Adrenal gland (tissue), 5 donors: ENCODE measurements at regions not wholly inside any gene's neighbourhood (a gene's known extent, or its start where the extent isn't known, plus 50 kb on each side); places are given as distances from the start of the nearest gene placed in this dataset.

Experiments used
- POLR2A ChIP-seq, 2 donors: fragments of 450-650 bp; IDR thresholded peaks; one replicate each; pipeline ENCODE4 v1.6.1; 2017; ENCODE audit warnings: antibody characterized with exemption in 2 of 2, mild to moderate bottlenecking in 2 of 2, moderate library complexity in 1 of 2
- TF ChIP-seq, protein P1 (sequence below), 6 experiments: fragments of 450-650 bp in 4 of 6; fragments of 200-600 bp in 2 of 6; sonication (generic) in 1 of 6; IDR thresholded peaks; 1 replicate in 5 of 6; 2 replicates in 1 of 6; pipeline versions ENCODE4 v1.5.1 to v1.8.0; 2016 to 2021; ENCODE audit warnings: antibody characterized with exemption in 6 of 6, mild to moderate bottlenecking in 2 of 6, moderate library complexity in 1 of 6
- donor health status: DM: no; HTN: no; CAD: no.

DNA sequence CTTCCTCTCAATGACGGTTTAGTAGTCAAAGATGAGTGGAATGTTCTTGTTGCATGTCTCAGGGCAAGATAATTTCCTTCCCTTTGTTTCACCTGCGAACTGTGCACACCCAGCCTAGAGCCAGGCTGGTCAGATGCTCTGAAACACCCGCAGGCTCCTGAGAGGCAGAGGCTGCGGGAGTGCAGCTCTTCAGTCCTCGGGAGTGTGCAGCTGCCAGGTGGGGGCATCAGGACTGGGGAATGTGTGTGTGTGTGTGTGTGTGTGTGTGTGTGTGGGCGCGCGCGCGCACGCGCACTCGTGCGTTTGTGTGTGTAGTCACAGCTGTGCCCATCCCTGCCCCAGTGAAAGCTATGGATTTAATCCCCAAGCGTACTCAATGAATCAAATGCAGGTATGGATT, 136.2 kb upstream of the NTM start:
- TF ChIP-seq POLR2A (IDR thresholded peaks at IDR 0.05), result no peak
- TF ChIP-seq, protein P1, sequence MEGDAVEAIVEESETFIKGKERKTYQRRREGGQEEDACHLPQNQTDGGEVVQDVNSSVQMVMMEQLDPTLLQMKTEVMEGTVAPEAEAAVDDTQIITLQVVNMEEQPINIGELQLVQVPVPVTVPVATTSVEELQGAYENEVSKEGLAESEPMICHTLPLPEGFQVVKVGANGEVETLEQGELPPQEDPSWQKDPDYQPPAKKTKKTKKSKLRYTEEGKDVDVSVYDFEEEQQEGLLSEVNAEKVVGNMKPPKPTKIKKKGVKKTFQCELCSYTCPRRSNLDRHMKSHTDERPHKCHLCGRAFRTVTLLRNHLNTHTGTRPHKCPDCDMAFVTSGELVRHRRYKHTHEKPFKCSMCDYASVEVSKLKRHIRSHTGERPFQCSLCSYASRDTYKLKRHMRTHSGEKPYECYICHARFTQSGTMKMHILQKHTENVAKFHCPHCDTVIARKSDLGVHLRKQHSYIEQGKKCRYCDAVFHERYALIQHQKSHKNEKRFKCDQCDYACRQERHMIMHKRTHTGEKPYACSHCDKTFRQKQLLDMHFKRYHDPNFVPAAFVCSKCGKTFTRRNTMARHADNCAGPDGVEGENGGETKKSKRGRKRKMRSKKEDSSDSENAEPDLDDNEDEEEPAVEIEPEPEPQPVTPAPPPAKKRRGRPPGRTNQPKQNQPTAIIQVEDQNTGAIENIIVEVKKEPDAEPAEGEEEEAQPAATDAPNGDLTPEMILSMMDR (IDR thresholded peaks at IDR 0.05), result no peak
